Stimulated activated naive CD8-positive, alpha-beta T cell treated with anti-CD3 and anti-CD28 coated beads, Interleukin-15, Interleukin-2, amounts not matched to agents 100 U/mL and 50 U/mL, for 24 hours (primary cell): ENCODE measurements at regions not wholly inside any gene's neighbourhood (a gene's known extent, or its start where the extent isn't known, plus 50 kb on each side); places are given as distances from the start of the nearest gene placed in this dataset.
"Not testable (repeated sequence)": the region's sequence is repeated elsewhere in the genome, so short reads cannot be mapped to it uniquely, and the experiment has no call there.

ENCODE experiments used
- ATAC-seq: fragments of 150-1000 bp; cut with Tn5 transposase; one replicate; pipeline ENCODE4 v1.10.0; 2021
- DNase-seq: peaks from one replicate; pipeline ENCODE4 v3.0.0; 2021

DNA sequence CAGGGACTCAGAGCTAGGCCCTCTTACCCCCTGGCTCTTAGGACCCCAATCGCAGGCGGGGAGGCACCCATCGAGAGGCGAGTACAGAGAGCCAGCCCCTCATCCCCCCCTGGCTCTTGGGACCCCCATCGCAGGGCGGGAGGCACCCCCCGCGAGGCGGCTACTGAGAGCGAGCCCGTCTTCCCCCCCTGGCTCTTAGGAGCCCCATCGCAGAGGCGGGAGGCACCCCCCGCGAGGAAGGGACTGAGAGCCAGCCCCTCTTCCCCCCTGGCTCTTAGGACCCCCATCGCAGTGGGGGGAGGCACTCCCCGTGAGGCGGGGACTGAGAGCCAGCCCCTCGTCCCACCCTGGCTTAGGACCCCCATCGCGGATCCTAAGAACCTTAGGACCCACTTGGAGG lies 2422.1 kb upstream of the PCDH20 start:
- DNase-seq, ATAC-seq: not testable (repeated sequence)

DNA sequence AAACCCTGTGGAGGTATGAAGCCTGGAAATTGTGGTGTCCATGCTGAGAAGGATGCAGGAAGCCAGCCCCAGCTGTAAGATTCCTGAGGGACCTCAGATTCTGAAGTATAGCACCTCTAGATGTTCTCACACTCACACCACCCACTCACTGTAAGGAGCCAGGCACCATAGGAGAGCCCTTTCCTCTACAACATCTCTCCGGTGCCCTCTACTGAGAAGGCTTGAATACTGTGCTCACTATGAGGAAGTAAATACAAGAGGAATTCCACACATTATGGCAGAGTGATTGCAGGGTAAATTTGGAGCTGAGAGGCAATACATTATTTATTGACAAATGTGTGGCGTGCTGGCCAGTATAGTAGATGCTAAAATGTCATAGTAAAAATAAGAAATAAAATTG lies 2414.0 kb upstream of the PCDH20 start:
- ATAC-seq, DNase-seq: not testable (repeated sequence)

DNA sequence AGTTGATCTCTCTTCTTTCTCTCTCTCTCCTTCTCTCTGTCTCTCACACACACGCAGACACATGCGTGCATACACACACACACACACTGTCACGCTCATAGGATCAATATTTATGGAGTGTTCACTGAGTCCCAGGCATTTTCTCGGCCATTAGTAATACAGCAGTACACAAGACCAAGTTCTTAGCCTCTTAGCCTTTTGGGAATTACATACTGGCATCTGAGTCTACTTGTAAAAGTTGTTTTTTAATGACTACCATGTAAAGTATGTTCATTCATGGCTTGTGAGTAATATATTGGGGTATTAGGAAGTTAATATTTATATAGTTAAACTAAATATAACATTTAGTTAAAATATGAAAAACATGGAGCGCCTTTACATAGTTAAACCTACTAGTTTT lies 2406.1 kb upstream of the PCDH20 start:
- DNase-seq, ATAC-seq: not testable (repeated sequence)

DNA sequence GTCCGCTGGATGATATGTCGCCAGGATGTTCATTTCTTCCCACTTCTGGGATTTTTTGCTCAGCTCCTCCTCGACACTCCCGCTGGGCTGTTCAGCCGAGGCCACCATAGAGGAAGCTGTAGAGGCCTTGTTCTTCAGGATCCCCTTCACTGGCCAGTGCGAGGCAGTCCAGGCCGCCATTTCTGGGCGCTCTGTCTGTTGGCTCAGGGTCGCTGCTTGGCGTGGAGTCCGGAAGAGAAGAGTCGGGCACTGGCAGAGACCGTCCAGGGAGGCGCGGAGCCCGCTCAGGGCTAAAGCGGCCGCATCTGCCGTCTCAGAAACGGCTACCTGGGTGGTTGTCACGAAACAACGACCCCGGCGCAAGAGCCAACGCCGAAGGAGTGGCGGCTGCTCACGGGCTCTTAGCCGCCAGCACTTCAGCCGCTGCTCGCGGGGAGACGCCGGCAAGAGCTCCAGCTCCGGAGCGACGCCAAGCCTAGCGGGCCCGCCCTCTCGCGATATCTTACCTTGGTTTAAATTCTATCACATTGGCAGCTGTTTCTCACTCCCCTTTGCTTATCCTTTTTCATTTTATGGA lies 2395.9 kb upstream of the PCDH20 start:
- not testable (repeated sequence) for ATAC-seq, DNase-seq

DNA sequence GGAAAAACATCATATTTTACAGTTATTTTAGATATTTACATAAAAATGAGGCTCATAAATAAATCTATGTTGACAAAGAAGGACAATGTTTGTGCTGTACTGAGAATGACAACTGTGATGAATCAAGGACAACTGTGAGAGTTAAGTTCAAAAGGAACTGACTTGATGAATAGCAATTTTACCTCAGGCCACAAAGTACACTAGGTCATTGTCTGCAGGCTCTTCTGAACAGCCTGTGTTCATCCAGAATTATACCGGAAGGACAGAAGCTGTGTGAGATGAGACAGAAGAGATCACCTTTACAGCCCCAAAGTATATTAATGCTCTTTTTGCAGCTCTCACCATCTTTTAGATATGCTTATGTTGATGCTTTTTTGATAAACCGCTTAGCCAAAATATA lies 2375.5 kb upstream of the PCDH20 start:
- not testable (repeated sequence) for ATAC-seq, DNase-seq

DNA sequence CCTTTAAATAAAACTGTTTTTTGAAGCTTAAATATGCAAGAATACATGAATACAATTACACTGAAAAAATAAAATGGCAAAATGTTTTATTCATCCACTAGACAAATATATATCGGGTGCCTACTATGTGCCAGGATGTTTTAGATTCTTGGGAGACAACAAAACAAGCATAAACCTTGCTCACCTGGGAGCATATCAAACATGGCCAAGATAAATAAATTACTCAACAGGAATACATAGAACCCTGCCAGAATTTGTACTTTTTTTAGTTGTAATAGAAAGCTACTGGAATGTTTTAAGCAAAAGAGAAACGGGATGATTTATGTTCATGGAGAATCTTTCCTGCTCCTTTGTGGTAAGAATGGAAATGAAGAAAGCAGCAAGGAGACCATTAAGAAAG lies 2358.5 kb upstream of the PCDH20 start:
- DNase-seq, result no peak
- ATAC-seq, result no peak

DNA sequence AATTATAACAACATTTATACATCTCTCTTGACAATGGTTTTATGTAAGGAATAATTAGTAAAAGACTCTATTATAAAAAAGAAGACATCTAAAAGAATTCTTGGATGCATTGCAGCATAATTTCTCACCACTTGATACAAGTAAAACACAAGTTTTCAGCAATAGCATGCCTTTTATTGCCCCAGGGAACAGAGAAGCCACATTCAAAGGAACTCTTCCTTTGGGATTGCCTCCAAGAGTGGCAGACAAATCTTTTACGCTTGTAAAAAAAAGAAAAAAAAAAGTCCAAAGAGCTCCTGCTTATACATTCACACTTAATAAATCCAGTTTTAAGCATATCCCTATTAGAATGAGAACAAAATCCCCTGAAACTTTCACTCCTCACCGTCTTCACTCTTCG lies 2357.8 kb upstream of the PCDH20 start:
- DNase-seq, result no peak
- no peak for ATAC-seq

DNA sequence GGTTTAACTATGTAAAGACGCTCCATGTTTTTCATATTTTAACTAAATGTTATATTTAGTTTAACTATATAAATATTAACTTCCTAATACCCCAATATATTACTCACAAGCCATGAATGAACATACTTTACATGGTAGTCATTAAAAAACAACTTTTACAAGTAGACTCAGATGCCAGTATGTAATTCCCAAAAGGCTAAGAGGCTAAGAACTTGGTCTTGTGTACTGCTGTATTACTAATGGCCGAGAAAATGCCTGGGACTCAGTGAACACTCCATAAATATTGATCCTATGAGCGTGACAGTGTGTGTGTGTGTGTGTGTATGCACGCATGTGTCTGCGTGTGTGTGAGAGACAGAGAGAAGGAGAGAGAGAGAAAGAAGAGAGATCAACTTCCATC lies 2342.0 kb upstream of the PCDH20 start:
- DNase-seq, ATAC-seq: not testable (repeated sequence)

DNA sequence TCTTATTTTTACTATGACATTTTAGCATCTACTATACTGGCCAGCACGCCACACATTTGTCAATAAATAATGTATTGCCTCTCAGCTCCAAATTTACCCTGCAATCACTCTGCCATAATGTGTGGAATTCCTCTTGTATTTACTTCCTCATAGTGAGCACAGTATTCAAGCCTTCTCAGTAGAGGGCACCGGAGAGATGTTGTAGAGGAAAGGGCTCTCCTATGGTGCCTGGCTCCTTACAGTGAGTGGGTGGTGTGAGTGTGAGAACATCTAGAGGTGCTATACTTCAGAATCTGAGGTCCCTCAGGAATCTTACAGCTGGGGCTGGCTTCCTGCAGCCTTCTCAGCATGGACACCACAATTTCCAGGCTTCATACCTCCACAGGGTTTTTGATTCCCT lies 2334.2 kb upstream of the PCDH20 start:
- not testable (repeated sequence) for DNase-seq, ATAC-seq

DNA sequence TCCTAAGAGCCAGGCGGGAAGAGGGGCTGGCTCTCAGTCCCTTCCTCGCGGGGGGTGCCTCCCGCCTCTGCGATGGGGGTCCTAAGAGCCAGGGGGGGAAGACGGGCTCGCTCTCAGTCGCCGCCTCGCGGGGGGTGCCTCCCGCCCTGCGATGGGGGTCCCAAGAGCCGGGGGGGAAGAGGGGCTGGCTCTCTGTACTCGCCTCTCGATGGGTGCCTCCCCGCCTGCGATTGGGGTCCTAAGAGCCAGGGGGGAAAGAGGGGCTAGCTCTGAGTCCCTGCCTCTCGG lies 2326.1 kb upstream of the PCDH20 start:
- not testable (repeated sequence) for DNase-seq, ATAC-seq

DNA sequence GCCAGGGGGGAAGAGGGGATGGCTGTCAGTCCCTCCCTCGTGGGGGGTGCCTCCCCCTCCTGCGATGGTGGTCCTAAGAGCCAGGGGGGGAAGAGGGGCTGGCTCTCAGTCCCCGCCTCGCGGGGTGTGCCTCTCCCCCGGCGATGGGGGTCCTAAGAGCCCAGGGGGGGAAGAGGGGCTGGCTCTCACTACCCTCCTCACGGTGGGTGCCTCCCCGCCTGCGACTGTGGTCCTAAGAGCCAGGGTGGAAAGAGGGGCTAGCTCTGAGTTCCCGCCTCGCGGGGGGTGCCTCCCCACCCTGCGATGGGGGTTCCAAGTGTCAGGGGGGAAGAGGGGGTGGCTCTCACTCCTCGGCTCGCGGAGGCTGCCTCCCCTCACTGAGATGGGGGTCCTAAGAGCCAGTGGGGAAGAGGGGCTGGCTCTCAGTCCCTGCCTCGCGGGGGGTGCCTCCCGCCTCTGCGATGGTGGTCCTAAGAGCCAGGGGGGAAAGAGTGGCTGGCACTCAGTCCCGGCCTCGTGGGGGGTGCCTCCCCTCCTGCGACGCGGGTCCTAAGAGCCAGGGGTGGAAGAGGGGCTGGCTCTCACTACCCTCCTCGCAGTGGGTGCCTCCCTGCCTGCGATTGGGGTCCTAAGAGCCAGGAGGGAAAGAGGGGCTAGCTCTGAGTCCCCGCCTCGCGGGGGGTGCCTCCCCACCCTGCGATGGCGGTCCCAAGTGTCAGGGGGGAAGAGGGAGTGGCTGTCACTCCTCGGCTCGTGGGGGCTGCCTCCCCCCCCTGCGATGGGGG lies 2325.6 kb upstream of the PCDH20 start:
- DNase-seq (no peak), ATAC-seq (no peak)

DNA sequence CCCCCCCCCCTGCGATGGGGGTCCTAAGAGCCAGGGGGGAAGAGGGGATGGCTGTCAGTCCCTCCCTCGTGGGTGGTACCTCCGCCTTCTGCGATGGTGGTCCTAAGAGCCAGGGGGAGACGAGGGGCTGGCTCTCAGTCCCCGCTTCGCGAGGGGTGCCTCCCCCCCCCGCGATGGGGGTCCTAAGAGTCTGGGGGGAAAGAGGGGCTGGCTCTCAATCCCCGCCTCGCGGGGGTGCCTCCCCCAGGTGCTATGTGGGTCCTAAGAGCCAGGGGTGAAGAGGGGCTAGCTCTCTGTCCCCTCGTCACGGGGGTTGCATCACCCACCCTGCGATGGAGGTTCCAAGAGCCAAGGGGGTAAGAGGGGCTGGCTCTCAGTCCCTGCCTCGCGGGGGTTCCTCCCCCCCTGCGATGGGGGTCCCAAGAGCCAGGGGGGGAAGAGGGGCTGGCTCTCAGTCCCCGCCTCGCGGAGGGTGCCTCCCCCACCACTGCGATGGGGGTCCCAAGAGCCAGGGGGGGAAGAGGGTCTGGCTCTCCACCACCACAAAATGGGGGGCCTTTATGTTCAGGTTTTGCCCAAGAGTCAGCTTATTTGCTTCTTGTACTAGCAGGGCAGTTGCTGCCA lies 2323.6 kb upstream of the PCDH20 start:
- not testable (repeated sequence) for ATAC-seq, DNase-seq

DNA sequence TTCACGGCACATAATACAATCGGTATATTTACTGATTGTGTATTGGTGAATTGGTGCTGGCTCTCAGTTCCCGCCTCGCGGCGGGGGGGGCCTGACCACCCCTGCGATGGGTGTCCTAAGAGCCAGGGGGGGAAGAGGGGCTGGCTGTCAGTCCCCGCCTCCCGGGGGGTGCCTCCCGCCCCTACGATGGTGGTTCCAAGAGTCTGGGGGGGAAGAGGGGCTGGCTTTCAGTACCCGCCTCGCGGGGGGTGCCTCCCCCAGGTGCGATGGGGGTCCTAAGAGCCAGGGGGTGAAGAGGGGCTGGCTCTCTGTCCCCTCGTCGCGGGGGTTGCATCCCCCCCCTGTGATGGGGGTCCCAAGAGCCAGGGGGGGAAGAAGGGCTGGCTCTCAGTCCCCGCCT lies 2321.8 kb upstream of the PCDH20 start:
- ATAC-seq, result no peak
- no peak for DNase-seq

DNA sequence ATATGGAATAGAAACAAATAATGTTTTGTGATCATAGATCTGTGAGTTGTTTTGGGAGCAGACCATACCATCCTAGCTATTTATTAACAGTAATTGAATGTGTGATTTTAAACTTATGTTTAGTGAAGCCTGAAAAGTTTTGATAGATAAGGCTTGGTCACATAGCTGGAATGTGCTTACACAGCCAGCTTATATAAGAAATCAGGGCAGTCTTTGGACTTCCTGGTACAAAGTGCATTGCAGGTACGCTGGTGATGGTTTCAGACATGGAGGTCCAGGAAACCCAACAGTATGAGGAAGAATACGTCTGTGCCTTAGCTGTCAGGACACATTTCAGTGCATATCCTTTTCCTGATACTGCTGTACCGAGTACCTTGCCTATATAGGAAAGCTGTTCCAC lies 2316.2 kb upstream of the PCDH20 start:
- ATAC-seq (no peak), DNase-seq (no peak)

DNA sequence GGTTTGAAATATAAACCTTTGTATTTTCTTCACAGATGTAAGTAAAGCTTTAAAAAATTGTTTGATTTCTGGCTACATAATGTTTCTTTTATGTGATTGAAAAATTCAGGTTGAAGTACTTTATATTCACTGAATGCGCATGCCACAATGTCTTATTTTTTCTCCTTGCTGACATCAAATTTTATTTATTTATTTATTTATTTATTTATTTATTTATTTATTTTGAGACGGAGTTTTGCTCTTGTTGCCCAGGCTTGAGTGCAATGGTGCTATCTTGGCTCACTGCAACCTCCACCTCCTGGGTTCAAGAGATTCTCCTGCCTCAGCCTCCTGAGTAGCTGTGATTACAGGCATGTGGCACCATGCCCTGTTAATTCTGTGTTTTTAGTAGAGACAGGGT lies 2296.5 kb upstream of the PCDH20 start:
- DNase-seq, ATAC-seq: not testable (repeated sequence)

DNA sequence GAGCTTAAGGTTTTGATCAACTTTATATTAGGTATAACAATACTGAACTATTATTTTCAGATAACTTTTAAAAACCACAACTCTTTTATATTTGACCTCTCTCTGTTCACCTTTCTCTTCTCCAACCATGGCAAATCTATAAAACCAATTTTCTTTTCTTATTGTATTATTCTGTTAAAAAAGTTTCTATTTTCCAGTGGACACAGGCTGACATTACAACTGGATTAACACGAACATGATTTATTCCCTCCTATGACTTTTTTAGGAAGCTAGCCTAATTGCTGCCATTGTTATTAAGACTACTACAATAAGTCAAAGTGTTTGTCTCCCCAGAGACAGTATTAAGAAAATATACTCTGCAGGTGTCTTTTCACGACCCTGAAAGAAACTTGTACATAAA lies 2291.1 kb upstream of the PCDH20 start:
- no peak for ATAC-seq
- DNase-seq, result no peak

DNA sequence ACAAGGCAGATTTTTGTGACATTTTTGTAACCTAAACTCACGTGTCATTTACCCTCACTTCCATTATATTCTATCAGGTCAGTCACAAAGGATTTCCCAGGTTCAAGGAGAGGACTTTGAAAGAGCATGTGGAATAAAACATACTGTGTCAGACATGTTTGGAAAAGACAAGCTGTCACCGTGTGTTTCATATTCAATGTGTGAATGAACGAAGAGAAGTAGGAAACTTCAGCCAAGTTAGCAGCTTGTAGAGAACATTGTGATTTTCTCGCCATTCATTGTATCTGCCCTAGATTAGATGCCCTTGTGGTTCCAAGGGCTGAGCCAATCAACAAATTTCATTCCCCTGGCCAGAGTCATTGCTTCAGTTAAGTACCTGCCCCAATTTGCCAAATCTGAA lies 2288.9 kb upstream of the PCDH20 start:
- no peak for DNase-seq
- no peak for ATAC-seq

DNA sequence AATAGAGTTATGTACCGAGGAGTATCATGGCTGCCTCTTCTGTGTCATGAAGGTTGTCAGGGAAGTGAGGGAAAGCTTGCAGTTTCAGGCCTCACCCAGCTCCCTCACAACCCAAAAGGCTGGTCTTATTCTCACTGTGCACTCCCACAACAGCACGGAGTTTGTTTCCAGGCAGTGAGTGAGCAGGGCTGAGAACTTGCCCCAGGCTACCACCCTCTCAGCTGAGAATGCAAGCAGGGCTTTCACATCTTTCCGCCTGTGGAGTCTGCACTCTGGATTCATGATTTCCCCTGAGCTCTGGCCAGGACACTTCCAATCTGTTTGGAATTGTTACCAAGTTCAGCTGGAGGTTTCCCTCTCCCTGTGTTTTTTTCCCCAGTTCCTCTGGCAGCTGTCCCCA lies 2284.7 kb upstream of the PCDH20 start:
- ATAC-seq (no peak), DNase-seq (no peak)

DNA sequence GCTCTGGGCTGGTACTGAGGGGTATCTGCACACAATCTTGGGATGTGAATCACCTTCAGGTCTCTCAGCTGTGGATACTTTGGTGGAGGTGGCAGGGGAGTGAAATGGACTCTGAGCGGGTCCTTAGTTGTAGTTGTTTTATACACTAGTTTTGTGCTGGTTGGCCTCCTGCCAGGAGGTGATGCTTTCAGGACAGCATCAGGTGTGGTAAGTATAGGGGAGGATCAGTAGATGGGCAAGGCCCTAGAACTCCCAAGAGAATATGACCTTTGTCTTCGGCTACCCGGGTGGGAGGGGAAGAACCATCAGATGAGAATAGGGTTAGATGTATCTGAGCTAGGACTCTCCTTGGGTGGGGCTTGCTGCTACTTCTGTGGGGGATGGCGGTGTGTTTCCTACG lies 2284.3 kb upstream of the PCDH20 start:
- ATAC-seq, result no peak
- no peak for DNase-seq

DNA sequence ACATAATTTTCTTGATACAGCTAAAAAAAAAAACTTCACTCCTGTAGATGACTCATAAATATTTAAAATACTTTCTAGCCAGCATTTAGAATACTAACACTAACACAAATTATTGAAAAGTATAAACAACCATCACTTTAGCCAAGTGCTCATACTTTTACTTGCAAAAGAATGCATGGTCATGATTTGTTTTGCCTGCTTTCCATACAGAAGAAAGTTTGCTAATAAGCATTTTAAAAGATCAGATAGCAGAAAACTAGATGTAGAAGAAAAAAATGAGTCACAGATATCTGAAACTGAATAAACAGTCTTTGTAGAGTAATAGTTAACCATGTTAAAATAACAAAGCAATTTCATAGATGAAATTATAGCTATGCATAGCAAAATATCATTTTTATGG lies 2280.4 kb upstream of the PCDH20 start:
- DNase-seq, result no peak
- ATAC-seq, result no peak

DNA sequence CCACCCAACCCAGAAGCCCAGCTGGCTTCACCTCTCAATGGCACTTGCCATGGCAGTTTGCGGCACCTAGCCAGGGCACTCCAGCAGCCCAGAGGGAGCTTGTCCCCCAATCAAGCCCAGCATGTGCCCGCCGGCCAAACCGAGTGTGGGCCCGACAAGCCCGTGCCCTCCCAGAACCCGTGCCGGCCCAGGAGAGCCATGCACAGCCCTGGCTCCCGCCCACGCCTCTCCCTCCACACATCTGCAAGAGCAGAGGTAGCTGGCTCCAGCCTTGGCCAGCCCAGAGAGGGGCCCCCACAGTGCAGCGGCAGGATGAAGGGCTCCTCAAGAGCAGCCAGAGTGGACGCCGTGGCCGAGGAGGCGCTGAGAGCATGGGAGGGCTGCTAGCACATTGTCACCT lies 2278.0 kb upstream of the PCDH20 start:
- DNase-seq (no peak), ATAC-seq (no peak)

DNA sequence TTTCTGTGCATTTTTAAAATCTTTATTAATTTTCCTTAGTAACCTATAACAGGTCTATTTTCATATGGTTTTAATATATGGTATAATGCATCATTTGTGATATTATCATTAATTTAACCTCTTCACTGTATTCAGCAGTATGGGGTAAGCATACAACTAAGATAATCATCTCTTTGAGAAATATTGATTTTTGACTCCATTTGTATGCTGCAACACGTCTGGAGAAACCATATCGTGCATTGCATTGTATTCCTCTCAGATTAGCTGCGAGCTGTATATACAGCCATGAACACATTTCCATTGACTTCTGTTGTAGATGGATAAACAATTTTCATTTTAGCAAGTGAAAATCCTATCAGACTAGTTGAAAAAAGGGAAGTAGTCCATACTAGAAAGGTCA lies 2275.8 kb upstream of the PCDH20 start:
- ATAC-seq (no peak), DNase-seq (no peak)

DNA sequence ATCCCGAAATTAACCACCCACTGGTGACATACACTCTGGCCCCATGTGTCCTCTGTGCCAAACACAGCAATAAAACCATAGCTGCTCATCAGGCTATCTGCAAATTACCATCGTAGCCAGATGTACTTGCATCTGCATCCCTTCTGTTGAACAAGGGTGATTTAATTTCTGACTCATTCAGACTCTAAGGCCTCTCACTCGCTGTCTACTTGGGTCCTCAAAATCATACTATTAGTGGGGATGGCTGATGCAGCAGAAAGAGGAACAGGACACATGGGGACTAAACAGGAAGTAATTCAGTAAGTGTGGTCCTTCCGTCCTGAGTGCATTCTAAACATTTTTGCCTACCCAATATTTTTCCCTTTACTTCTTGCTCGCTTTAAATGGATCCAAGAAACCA lies 2275.0 kb upstream of the PCDH20 start:
- DNase-seq, result no peak
- ATAC-seq, result no peak

DNA sequence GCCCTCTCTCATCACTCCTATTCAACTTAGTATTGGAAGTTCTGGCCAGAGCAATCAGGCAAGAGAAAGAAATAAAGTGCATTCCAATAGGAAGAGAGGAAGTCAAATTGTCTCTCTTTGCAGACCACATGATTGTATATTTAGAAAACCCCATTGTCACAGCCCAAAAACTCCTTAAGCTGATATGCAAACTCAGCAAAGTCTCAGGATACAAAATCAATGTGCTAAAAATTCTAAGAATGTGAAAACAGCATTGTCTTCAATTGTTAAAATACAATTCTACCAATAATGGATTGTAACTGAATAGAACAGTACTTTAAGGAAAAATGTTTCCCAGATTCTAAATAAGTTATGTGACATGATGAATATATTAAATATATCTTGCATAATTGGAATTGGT lies 2269.2 kb upstream of the PCDH20 start:
- DNase-seq (no peak), ATAC-seq (no peak)
